ENCODE measurements at regions not wholly inside any gene's neighbourhood (a gene's known extent, or its start where the extent isn't known, plus 50 kb on each side); places are given as distances from the start of the nearest gene placed in this dataset.

DNA sequence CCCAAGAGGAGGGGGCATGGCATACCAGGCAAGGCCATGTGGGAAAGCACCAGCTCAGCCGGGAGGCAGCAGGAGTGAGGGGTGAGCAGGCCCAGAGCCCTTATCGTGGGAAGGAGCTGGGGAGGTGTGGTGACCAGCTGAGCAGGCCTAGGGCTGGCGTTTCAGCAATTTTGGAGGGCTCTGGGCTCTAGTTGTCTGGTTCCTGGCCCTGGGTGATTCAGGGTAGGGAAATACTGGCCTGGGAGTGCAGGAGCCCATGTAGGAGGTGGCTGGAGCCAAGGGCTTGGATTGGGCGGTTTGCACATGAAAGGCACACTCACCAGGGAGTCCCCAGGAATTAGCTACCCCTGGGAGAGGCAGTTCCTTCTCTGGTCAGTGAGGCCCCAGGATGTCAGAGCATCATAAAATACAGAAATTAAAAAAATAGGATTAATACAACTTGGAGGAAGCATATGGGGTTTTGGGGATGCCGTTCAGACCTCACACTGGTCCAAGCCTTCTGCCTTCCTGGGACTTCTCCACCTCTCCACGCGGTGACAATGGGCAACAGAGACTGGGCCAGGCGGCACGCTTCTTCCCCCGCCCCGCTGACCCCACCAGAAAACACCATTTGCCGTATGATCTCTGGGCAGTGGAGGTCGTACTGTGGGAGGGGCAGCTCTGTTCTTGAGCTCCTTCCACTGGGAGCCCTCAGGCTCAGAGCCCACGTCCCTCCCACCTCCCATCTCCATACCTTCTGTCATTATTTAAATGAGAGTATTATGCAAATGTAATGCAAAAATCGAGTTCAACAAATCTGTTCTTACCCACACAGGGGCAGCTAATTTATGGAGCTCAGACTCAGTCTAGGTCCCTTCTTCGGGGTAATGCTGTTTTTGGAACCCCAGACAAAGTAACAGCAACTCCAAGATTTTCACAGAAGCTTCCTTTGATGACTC lies 133.0 kb upstream of the FAM20C start:
- TF ChIP-seq SP1 (IDR thresholded peaks at IDR 0.05; ENCODE audit: low read depth, low read length) = no peak
- TF ChIP-seq, protein P1, sequence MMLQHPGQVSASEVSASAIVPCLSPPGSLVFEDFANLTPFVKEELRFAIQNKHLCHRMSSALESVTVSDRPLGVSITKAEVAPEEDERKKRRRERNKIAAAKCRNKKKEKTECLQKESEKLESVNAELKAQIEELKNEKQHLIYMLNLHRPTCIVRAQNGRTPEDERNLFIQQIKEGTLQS (IDR thresholded peaks at IDR 0.05; ENCODE audit: insufficient read depth, low read depth, low read length) = no peak
- TF ChIP-seq EZH2 (IDR thresholded peaks at IDR 0.05; ENCODE audit: low read depth, low read length, severe bottlenecking) = no peak
- no peak for TF ChIP-seq NRF1 (IDR thresholded peaks at IDR 0.05; ENCODE audit: low read depth, low read length)
- no peak for TF ChIP-seq CTCF (IDR thresholded peaks at IDR 0.05; ENCODE audit: control extremely low read depth in 1 of 3, insufficient read depth in 1 of 3, low read depth in 1 of 3, low read length in 3 of 3)
- TF ChIP-seq FOSL1 (IDR thresholded peaks at IDR 0.05; ENCODE audit: insufficient read depth, low read depth, low read length) = no peak
- no peak for TF ChIP-seq MAFK (IDR thresholded peaks at IDR 0.05; ENCODE audit: low read depth, low read length)
- TF ChIP-seq ZNF274 (IDR thresholded peaks at IDR 0.05; ENCODE audit: borderline replicate concordance, extremely low read depth, low read length) = no peak
- no peak for TF ChIP-seq TAF1 (IDR thresholded peaks at IDR 0.05; ENCODE audit: low read depth, low read length)
- no peak for TF ChIP-seq KDM1A (IDR thresholded peaks at IDR 0.05; ENCODE audit: borderline replicate concordance, low read length)
- 0 out of 2 replicates have a peak, but pooled peaks have one; percentile 13 for TF ChIP-seq TBP (IDR thresholded peaks at IDR 0.05; ENCODE audit: low read depth, low read length)

All from H1 (cell line).